HS-27A (cell line): ENCODE measurements at regions not wholly inside any gene's neighbourhood (a gene's known extent, or its start where the extent isn't known, plus 50 kb on each side); places are given as distances from the start of the nearest gene placed in this dataset.
"Not testable (repeated sequence)": the region's sequence is repeated elsewhere in the genome, so short reads cannot be mapped to it uniquely, and the experiment has no call there.

Source experiments
- DNase-seq: peaks from one replicate; pipeline ENCODE4 v3.0.0-alpha.2; 2012; ENCODE audit warnings: low read depth, missing footprints

GRCh38 chr2:113386780-113387433, 50.6 kb upstream of the ZNG1B start:
- not testable (repeated sequence) for DNase-seq

- DNase-seq: not testable (repeated sequence)
Measured at GRCh38 chr2:113379621-113380020, 57.9 kb upstream of the ZNG1B start.

GRCh38 chr2:113376913-113377445, 60.5 kb upstream of the ZNG1B start:
- no peak for DNase-seq

- no peak for DNase-seq
Measured at GRCh38 chr2:113376253-113376912, 61.1 kb upstream of the ZNG1B start.

GRCh38 chr2:113374857-113375256, 62.6 kb upstream of the ZNG1B start:
- DNase-seq: not testable (repeated sequence)

GRCh38 chr2:113372258-113372834, 65.1 kb upstream of the ZNG1B start:
- DNase-seq: not testable (repeated sequence)

- peak; percentile 46 for DNase-seq
Measured at GRCh38 chr2:113370478-113371091, 66.9 kb upstream of the ZNG1B start.

- no peak for DNase-seq
Measured at GRCh38 chr2:113370030-113370429, 67.5 kb upstream of the ZNG1B start.

GRCh38 chr2:113368581-113368980, 68.9 kb upstream of the ZNG1B start:
- DNase-seq: not testable (repeated sequence)

- DNase-seq: not testable (repeated sequence)
Measured at GRCh38 chr2:113366821-113367220, 70.7 kb upstream of the ZNG1B start.

GRCh38 chr2:113365791-113366190, 71.7 kb upstream of the ZNG1B start:
- DNase-seq: not testable (repeated sequence)

- not testable (repeated sequence) for DNase-seq
Measured at GRCh38 chr2:113365290-113365689, 72.2 kb upstream of the ZNG1B start.

- DNase-seq: no peak
Measured at GRCh38 chr2:113361051-113361450, 76.4 kb upstream of the ZNG1B start.

- no peak for DNase-seq
Measured at GRCh38 chr2:113357071-113357470, 78.3 kb upstream of the PAX8 start.

- not testable (repeated sequence) for DNase-seq
Measured at GRCh38 chr2:113356284-113356683, 77.6 kb upstream of the PAX8 start.

- not testable (repeated sequence) for DNase-seq
Measured at GRCh38 chr2:113355339-113356015, 76.8 kb upstream of the PAX8 start.

GRCh38 chr2:113351375-113352355, 72.9 kb upstream of the PAX8 start:
- no peak for DNase-seq

GRCh38 chr2:113343800-113344199, 65.1 kb upstream of the PAX8 start:
- DNase-seq: not testable (repeated sequence)

GRCh38 chr2:113342650-113343049, 63.9 kb upstream of the PAX8 start:
- DNase-seq: no peak

GRCh38 chr2:113341870-113342253, 63.1 kb upstream of the PAX8 start:
- not testable (repeated sequence) for DNase-seq
